Smooth muscle cell of the brain vasculature (primary cell): ENCODE measurements at regions not wholly inside any gene's neighbourhood (a gene's known extent, or its start where the extent isn't known, plus 50 kb on each side); places are given as distances from the start of the nearest gene placed in this dataset.

Source experiments
- DNase-seq: peaks from one replicate; pipeline ENCODE4 v3.0.0-alpha.2; 2012; ENCODE audit warnings: low read depth, low spot score

DNA sequence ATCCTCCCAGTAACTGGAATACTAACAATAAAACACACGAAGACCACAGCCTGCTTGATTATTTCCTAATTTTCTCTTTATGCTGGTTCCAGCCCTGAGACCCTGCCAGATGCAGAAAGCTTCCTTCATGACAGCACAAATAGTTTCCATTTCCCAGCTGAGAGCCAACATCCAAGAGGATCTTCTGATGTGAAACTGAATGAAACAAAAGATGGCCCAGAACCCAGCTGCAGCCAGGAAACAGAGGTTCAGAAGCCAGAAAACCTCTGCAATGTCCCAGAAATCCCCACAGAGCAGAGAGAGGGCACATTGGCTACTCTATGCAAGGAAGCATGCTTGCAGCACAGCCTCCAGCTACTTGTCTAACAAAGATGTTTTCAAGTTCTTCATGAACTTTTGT lies 61.8 kb upstream of the PLEKHG1 start:
- DNase-seq: no peak

- no peak for DNase-seq
These were observed 60.6 kb upstream of the PLEKHG1 start for GRCh38 chr6:150539111-150539510.

DNA sequence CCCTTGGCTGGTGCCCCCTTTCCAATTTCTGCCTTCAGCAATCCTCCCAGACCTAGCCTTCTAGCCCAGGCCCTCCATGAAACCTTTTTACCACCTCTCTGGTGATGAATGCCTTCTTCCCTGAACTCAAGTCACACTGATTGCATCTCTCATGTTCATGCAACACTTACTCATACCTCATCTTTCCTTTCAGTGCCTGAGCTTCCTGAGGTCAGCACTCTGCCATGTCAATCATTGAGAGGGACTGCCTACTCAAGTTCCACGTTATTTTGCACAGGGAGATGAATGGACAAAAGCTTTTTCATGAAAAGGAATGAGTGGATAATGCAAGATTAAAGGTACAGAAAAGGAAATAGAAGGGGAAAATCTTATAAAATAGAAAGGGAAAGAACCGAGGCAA lies 60.1 kb upstream of the PLEKHG1 start:
- DNase-seq: no peak

DNA sequence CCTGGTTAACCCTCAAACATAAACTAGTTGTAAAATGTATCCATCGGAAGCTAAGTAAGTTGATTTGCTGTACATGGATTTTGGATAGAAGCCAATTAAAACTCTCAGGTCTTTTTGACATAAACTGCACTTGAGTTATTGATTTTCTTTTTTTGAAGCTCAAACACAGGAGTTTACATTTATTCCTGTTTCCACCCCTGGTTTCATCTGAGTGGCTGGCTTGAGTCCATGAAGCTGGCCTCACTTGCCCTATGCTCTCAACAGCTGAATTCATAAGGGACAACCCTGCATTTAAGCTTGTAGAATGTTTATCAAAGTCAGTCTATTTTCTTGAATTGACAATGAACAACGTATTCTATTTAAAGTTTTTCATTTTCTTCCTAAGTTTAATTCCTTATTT lies 58.1 kb upstream of the PLEKHG1 start:
- DNase-seq: no peak

DNA sequence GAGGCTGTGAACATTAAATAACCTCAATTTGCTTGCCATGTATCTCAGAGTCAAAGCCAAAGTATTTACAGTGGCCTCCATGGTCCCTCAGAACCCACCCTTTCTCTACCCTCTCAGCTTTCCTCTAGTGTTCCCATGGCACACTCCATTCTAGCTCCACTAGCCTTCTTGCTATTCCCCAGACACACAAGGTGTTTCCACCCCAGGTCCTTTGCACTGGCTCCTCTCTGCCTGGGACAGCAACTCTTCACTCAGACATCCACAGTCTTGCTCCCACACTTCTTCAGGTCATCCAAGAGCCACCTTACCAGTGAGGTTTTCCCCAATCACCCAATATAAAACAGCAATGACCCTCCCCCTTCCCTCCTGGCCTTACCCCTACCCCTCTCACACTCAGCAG lies 56.5 kb upstream of the PLEKHG1 start:
- DNase-seq: no peak

GRCh38 chr6:150544793-150545192 lies 54.9 kb upstream of the PLEKHG1 start:
- no peak for DNase-seq

GRCh38 chr6:150546457-150546856 lies 53.2 kb upstream of the PLEKHG1 start:
- DNase-seq: no peak

GRCh38 chr6:150547502-150548222 lies 52.0 kb upstream of the PLEKHG1 start:
- DNase-seq: no peak

- DNase-seq: no peak
These were observed 51.4 kb upstream of the PLEKHG1 start for GRCh38 chr6:150548330-150548729.

- DNase-seq: no peak
These were observed 50.7 kb upstream of the PLEKHG1 start for GRCh38 chr6:150549007-150549406.

DNA sequence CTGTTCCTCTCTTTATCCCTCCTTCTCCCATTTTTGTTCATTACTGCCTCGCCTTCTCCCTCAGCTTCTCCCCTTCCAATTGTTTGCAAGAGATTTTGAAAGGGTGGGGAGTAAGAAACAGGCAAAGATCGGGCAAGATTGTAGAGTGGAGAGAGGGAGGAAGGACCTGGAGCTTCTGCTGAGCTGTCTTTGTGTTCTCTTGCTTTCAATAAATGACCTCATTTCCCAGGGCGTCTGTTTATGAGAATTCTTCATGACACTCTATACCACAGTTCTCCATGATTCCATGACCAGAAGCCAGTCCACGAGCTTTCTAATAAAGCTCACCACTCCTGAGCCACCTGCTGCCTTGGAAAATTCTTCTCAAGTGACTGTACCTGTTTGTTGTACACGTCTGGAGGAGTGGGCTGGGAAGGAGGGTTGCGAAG lies 50.0 kb upstream of the PLEKHG1 start:
- DNase-seq: no peak
